Inferior parietal cortex (tissue), 1 donor: ENCODE measurements at regions not wholly inside any gene's neighbourhood (a gene's known extent, or its start where the extent isn't known, plus 50 kb on each side); places are given as distances from the start of the nearest gene placed in this dataset.
"Not testable (repeated sequence)": the region's sequence is repeated elsewhere in the genome, so short reads cannot be mapped to it uniquely, and the experiment has no call there.

Experiments used
- DNase-seq: peaks from one replicate; pipeline ENCODE4 v3.0.0-alpha.2; 2016; ENCODE audit errors: extremely low spot score

DNA sequence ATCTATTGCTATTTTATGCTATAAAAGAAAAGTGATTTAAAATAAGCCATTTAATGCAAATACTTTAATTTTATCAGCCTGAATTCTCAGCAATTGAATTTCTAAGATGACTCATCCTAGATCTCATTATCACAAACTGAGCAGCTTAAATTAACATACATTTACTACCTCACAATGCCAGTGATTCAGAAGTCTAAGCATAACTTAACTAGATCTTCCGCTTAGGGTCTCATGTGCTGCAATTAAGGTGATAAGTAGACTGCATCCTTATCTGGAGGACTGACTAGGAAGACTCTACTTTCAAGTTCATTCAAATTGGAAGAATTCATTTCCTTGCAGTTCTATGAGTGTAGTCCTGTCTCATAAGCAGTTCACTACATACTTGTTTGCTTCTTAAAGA is 286.6 kb downstream of the COL11A1 start:
- DNase-seq = no peak

DNA sequence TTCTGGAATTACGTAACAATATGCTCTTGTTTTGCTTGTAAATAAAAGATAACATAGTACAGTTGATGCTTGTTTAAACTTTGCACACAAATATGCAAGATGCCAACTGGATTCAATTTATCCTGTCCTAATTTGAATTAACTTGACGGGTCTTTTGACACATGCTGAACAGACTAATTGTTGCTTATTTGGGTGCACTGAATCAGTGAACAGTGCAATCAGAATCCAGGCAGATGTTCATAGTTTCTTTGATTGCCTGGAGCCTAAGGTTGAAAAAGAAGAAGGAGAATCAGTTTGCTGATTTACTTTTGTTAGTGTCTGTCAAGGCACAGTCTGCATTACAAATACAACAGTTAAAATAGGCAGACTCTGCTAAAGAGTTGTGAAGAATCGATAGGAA is 307.9 kb downstream of the COL11A1 start:
- DNase-seq = no peak

DNA sequence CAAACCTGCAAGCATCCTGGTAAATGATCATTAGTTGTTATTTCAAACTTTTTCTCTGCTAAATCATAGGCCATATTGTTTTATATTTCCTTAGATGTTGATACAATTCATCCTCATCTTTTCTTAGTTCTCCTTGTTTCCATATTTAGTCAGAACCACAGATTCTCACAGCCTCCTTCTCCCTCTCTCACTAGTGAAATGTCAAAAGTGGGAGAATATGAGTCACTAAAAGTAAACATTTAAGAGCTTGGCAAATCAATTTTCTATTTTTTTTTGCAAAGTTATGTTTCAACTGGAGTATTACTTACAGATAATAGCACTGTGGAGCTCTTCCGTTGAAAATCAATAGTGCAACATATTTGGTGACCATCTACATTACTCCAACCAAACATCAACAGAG is 308.8 kb downstream of the COL11A1 start:
- DNase-seq = no peak

- no peak for DNase-seq
Measured at GRCh38 chr1:102798718-102799117, 309.6 kb downstream of the COL11A1 start.

DNA sequence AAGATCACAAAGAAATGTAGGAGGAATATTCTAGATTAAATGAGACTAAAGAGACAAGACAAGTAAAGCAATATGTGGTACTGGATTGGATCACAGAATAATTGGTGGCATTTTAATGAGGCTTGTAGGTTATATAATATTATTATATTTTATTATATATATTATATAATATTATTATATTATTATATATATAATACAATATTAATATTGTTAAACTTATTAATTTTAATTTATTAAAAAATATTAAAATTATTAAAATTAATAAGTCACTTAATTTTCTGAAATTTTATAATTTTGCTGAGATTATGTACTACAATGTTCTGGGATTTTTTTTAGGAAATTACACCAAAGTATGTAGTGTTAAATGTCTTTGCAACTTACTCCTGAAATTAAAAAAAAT is 311.9 kb downstream of the COL11A1 start:
- no peak for DNase-seq

GRCh38 chr1:102790997-102791396 is 317.3 kb downstream of the COL11A1 start:
- DNase-seq = no peak

- not testable (repeated sequence) for DNase-seq
Measured at GRCh38 chr1:102789951-102790350, 318.4 kb downstream of the COL11A1 start.

DNA sequence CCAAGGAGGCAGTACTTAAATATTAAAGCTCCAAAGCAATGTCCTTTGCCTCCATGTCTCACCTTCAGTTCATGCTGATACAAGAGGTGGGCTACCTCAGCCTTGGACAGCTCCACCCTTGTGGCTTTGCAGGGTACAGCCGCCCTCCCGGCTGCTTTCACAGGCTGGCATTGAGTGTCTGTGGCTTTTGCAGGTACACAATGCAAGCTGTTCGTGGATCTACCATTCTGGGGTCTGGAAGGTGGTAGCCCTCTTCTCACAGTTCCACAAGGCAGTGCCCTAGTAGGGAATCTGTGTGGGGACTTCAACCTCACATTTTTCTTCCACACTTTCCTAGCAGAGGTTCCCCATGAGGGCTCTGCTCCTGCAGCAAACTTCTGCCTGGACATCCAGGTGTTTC is 324.8 kb downstream of the COL11A1 start:
- no peak for DNase-seq

- no peak for DNase-seq
Measured at GRCh38 chr1:102782144-102782543, 326.2 kb downstream of the COL11A1 start.

DNA sequence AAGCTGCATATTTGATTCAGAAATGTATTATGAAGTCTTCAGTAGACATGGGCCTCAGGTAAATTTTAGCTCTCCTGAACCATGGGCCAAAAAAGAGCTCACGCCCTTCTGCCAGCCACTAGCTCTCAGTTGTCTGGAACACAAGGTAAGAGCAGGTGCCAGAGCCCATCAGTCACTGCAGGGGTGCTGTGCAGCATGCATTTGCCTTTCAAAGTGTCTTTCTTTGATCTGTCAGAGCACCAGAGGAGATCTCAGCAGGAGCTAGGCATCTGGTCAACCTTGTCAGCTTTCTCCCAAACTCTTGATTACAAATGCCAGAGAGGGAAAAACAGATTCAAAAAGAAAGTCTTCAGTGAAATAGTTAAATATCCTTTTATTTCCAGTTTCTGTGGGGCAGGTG is 332.3 kb downstream of the COL11A1 start:
- DNase-seq = no peak

DNA sequence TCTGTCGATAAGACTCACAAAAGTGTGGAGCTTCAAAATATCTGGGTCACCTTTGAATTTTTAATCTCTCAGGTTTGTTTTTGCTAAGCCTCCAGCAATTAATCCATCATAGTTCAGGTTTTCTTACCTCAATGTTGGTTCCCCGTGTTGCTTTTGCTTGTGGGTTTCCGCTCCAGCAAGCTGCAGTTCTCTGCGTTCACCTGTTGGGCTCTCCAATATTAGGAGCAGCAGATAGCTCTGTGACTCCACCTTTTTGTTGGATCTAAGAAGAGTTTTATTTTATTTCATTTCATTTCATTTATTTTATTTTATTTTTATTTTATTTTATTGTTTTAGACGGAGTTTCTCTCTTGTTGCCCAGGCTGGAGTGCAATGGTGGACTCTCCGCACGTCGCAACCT is 335.5 kb downstream of the COL11A1 start:
- no peak for DNase-seq

GRCh38 chr1:102758418-102758817 is 349.9 kb downstream of the COL11A1 start:
- DNase-seq = no peak

GRCh38 chr1:102757363-102757762 is 351.0 kb downstream of the COL11A1 start:
- no peak for DNase-seq

- no peak for DNase-seq
Measured at GRCh38 chr1:102751111-102751510, 357.2 kb downstream of the COL11A1 start.

DNA sequence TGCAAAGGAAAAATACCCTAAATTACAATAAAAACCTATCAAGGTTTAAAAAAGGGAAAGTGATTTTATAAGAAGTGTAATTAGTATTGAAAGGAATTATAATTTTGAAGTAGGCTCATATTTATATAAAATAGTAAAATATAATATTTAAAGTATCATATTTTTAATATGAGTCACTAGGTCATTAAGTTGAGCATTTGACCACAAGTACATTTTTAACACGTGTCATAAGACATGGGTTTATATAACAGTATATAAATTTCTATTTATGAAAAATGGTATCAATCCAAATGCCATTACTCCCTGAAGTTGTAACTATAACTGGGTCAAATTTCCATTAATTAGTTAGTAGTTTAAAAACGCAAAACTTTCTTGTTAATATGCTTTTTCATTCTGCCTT is 365.9 kb downstream of the COL11A1 start:
- DNase-seq = no peak

- DNase-seq = no peak
Measured at GRCh38 chr1:102733491-102734236, 374.7 kb downstream of the COL11A1 start.

DNA sequence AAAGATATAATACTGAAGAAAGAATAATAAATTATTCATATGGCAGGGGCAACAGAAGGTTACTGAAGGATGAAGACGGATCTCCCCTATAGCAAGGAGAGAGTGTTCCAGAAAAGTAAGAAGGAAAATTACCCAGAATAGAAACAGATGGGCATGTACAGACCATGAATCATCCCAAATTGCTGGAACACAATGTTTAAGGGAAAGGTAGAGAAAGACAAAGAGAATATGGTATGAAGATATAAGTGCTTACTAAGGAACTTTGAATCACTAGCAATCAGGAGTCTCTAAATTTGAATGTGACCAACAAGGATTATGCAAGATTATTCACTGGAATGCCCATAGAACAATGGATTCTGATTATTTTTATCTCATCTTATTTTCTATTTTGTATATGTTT is 375.4 kb downstream of the COL11A1 start:
- no peak for DNase-seq

GRCh38 chr1:102726417-102726816 is 381.9 kb downstream of the COL11A1 start:
- no peak for DNase-seq

GRCh38 chr1:102724741-102725140 is 383.6 kb downstream of the COL11A1 start:
- DNase-seq = no peak

- no peak for DNase-seq
Measured at GRCh38 chr1:102715150-102715549, 393.2 kb downstream of the COL11A1 start.

GRCh38 chr1:102699524-102699923 is 408.8 kb downstream of the COL11A1 start:
- no peak for DNase-seq

GRCh38 chr1:102693345-102693744 is 415.0 kb downstream of the COL11A1 start:
- no peak for DNase-seq

DNA sequence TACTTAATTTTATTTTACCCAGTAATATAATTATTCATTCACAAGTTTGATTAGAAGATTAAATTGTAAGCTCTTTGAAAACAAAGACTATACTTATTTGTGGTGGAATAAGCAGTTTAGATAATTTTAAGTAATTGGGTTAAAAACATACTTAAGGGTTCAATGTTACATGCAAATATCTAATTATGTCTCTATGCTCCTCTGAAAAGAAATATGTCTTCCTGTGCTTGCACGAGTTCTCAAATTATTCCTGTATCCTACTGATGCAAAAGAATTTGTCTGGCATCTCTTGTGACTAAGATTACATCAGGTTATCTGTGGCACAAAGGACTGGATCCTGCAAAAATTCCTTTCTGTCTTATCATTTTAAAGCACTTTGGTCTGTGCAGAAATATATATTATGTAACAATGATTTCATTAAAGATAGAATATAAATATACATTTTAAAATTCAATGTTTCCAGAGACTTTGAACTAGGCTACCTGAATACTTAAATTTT is 416.7 kb downstream of the COL11A1 start:
- DNase-seq = no peak

DNA sequence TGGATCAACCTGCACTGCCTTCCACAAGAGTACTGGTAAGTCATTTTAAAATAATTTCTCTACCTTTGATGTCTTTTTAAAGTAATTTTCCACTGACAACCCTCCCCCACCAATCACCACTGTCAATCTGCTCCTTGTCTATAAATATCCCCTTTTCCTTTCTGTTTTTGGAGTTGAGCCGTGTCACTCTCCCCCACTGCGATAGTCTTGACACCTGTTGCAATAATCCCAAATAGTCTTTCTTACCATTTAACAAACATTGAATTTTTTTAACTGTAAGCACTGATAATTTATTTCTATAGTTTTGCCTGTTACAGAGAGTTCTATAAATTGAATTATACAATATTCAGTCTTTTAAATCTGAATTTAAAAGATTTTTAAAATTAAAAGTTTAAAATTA is 420.9 kb downstream of the COL11A1 start:
- DNase-seq = no peak
